ENCODE measurements at regions not wholly inside any gene's neighbourhood (a gene's known extent, or its start where the extent isn't known, plus 50 kb on each side); places are given as distances from the start of the nearest gene placed in this dataset.

DNA sequence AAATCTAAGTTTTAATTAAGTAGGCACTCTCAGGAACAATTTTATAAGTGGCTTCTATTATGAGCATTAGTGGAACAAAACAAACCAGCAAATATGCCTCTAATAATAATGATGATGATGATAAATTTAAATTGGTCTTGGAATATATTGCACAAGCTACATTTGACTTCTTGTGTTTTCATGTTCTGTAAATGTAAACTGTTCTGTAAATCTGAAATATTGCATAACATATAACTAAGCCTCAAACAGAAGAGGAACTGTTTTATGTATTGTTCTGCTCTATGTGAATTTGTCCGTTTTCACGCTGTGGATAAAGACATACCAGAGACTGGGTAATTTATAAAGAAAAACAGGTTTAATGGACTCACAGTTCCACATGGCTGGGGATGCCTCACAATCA is 625.2 kb upstream of the CELF2 start:
- TF ChIP-seq GATA3 (IDR thresholded peaks at IDR 0.05; ENCODE audit: low read depth, low read length) (no peak), GATA2 (IDR thresholded peaks at IDR 0.05; ENCODE audit: low read depth, low read length) (no peak)

DNA sequence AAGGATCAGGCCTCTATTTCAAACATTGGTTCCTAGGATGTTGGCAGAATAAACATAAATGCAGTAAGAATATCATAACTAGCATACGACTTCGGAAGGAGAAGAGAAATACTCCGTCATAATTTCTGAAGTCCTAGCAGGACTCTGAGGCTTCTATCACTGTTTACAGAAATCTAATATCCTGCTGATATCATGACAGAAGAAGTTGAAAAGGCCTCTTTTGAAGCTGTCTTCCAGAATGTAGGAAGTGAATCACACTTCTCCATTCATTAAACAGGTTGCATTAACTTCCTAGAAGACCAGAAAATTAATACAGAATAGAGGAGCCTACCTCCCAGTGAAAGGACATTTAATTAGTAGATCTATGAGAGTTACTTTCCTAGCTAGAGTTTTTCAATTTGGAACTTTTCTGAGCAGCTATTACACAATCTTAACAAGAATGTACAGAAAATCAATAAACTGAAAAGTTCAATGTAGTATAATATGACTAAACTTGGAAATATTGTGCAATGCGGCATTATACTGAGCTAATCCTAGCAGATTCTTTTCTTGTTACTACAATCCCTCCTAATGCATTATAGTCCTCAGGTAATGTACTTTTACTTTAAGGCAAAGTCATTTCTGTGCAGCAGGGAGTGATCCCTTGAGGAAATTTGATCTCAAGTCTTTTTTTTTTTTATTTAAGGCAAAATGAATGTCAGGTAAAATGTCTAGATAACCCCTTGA is 622.6 kb upstream of the CELF2 start:
- TF ChIP-seq GATA3 (IDR thresholded peaks at IDR 0.05; ENCODE audit: low read depth, low read length) (no peak), GATA2 (IDR thresholded peaks at IDR 0.05; ENCODE audit: low read depth, low read length) (no peak)

DNA sequence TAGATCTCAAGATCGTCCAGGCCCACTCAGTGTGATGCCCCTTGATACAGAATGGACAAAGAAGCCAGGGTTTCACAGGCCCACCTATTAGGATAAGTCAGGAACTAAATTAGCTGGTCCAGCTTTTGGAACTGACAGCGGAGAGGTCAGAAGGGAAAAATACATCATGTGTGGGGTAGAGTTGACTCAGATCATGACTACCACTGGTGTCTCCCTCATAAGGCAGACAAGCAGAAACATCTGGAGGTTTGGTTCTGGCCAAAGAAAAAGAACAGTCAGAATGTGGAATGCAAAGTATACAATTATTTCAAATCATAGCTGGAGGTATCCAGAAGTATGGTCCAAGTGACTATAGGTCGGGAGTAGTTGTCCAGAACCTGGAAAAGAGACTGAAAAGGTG is 621.1 kb upstream of the CELF2 start:
- TF ChIP-seq GATA3 (IDR thresholded peaks at IDR 0.05; ENCODE audit: low read depth, low read length) (no peak), GATA2 (IDR thresholded peaks at IDR 0.05; ENCODE audit: low read depth, low read length) (no peak)

DNA sequence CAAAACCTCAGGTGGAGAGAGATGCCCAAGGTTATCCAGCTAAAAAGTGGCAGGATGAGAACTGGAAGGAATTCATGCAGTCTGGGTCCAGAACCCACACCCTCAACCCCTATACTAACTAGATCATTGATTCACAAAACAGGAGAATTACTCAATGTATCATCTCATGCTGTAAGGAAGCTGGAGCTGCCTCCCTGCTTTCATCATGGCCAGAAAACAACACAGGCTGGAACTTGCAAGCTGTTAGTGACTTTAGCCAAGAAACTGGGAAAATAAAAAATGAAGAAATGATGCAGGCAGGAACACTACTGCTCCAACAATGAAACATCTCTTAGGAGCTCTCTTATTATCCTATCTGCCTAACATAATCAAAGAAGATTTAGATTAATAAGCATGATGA is 619.8 kb upstream of the CELF2 start:
- TF ChIP-seq GATA3 (IDR thresholded peaks at IDR 0.05; ENCODE audit: low read depth, low read length) (no peak), GATA2 (IDR thresholded peaks at IDR 0.05; ENCODE audit: low read depth, low read length) (no peak)

DNA sequence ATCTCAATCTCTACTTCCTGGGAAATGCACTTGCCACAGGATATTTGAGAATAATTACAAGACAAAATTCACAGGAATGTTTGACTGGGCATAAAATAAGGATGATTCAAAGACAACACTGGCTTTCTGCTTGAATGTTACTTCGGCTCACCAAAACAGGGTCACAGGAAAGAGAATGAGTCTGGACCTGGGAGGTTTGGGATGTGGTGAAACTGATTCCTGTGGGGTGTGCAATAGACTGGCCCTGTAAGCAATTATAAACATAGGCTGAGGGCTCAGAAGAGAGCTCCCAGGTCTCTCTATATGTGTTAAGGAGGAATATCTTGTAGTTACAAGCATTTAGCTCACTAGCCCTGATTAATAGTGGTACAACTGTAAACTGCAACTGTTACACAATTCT is 613.9 kb upstream of the CELF2 start:
- TF ChIP-seq GATA3 (IDR thresholded peaks at IDR 0.05; ENCODE audit: low read depth, low read length) (no peak), GATA2 (IDR thresholded peaks at IDR 0.05; ENCODE audit: low read depth, low read length) (no peak)

DNA sequence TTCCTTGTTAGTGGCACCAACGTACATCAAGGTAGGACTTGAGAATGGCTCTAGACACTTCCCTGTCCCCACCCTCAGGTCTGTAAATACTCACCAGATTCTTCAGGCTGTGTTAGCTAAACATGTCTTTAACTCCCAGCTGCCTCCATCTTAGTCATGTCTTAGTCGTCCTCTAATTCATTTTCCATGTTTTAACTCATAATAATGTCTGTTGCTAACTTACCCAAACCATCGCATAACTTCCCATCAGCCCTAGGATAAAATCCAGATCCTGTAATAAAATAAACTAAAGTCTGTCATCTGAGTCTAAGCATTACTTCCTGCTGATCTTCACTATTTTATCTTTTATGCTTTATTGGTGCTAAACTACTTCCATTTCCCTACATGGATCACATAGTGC is 600.0 kb upstream of the CELF2 start:
- TF ChIP-seq GATA3 (IDR thresholded peaks at IDR 0.05; ENCODE audit: low read depth, low read length) (no peak), GATA2 (IDR thresholded peaks at IDR 0.05; ENCODE audit: low read depth, low read length) (no peak)

DNA sequence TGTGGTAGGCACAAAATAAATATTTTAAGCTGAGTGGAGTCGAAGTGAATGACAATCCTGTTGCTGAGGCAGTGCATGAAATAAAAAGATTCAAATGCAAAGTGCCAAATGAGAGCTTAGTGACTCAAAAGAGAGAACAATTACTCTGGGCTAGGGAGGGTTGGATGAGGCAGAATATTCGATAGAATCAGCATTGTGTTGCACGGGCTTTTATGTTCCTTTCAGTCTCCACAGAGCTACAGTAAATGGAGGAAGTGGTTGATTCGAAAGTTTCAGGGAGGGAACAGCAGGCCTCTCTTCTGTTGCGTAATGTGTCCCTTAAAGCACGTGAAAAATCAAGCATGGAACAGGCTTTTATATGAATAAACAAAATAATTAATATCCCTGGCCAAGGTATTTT is 599.3 kb upstream of the CELF2 start:
- TF ChIP-seq GATA2 (IDR thresholded peaks at IDR 0.05; ENCODE audit: low read depth, low read length), result no peak
- TF ChIP-seq GATA3 (IDR thresholded peaks at IDR 0.05; ENCODE audit: low read depth, low read length), result no peak

DNA sequence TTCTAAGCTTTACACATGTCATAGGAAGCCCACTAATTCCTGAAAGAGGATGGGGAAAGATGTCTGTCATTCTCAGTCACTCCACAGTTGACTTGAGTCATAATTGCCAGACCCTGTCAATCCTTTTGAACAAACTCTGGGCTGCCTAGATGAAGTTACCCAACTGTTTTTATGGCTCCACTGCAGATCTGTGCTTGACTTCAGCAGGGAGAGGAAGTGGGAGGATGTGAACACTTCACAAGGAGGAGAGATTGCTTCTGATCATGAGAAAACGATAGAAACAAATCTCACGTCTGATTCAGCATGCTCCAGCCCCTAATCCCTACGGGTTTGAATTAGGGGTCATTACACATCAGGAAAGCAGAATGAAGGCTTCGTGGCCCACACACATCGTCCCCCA is 596.6 kb upstream of the CELF2 start:
- TF ChIP-seq GATA3 (IDR thresholded peaks at IDR 0.05; ENCODE audit: low read depth, low read length) (no peak), GATA2 (IDR thresholded peaks at IDR 0.05; ENCODE audit: low read depth, low read length) (no peak)

DNA sequence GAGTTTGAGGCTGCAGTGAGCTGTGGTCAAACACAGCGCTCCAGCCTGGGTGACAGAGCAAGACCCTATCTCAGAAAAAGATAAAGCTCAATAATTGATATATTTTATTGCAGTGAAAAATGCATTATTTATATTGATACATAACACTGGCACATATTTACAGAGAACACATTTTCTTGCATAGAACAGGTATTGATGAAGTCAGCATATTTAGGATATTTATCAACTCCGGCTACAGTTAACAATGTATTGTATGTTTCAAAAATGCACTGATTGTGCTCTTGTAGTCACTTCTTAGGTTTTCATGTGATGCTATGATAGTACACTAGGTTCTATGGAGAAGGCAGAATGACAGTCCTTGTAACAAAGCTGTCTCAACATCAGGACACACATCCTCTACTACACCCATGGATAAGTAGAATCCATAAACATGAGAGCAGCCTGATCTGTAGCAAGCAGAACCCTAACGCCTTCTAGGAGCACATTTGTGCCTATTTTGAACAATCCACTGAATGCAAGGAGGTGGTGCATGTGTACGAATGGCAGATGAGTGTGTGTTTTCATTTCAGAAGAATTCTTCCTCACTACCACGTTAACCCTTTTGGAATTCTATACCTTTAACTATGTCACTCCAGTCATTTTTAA is 586.1 kb upstream of the CELF2 start:
- TF ChIP-seq GATA2 (IDR thresholded peaks at IDR 0.05; ENCODE audit: low read depth, low read length) (no peak), GATA3 (IDR thresholded peaks at IDR 0.05; ENCODE audit: low read depth, low read length) (no peak)

DNA sequence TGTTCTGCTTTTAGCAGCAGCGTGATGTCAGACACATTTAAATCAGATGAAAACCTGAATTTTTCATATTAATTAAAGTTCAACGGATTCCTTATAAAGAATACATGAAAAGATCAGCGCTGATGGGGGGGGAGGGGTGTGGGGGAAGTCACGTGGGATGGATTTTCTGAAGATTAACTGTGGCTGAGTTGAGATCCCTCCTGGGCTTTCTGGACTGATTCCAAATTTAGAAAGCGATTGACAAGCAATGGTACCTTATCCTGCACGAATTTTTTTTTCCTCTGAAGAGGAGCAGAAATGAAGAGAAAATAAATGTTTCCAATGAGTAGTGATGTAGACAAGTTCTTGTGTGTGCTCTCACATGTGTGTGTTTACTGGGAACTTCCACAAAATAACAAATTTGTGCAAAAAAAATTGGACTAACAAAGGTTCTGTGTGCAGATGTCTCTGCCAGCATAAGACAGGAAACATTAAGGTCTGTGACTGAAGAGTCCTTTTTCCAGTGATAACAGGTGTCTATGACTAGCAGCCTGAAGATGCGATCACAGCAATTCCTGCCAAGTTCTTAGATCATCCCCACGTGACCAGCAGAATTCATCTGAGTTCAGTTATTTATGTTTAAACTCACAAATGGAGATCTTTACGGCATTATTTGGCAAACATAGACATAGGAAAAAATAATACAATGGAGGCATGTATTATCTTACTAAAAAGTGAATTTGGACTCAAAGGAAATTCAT is 585.2 kb upstream of the CELF2 start:
- no peak for TF ChIP-seq GATA3 (IDR thresholded peaks at IDR 0.05; ENCODE audit: low read depth, low read length)
- TF ChIP-seq GATA2 (IDR thresholded peaks at IDR 0.05; ENCODE audit: low read depth, low read length), result no peak

DNA sequence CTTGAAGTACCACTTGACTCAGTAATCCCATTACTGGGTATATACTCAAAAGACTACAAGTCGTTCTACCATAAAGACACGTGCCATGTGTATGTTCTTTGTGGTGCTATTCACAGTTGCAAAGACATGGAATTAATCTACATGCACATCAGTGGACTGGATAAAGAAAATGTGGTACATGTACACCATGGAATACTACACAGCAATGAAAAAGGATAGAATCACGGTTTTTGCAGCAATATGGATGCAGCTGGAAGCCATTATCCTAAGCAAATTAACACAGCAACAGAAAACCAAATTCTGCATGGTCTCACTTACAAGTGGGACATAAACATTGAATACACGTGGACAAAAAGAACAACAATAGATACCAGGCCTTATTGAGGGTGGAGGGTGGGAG is 583.4 kb upstream of the CELF2 start:
- TF ChIP-seq GATA2 (IDR thresholded peaks at IDR 0.05; ENCODE audit: low read depth, low read length) (no peak), GATA3 (IDR thresholded peaks at IDR 0.05; ENCODE audit: low read depth, low read length) (no peak)

DNA sequence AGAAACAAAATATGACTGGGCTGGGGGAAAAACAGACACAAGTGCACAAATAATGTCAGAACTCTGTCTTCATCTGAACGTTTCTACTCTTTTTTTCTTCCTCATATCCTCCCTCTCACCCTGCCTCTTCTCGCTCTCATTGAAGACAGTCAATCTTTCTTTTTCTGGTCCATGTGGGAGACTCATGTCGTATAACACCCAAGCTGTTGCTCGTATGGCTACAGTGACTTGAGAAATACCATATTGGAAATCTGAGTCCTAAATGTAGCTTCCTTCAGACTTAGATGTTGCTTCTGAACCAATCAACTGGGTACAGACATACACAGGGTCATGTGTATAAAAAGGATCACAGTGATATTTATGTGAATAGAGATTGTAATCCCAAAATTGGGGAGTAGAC is 579.8 kb upstream of the CELF2 start:
- TF ChIP-seq GATA3 (IDR thresholded peaks at IDR 0.05; ENCODE audit: low read depth, low read length) (no peak), GATA2 (IDR thresholded peaks at IDR 0.05; ENCODE audit: low read depth, low read length) (no peak)

DNA sequence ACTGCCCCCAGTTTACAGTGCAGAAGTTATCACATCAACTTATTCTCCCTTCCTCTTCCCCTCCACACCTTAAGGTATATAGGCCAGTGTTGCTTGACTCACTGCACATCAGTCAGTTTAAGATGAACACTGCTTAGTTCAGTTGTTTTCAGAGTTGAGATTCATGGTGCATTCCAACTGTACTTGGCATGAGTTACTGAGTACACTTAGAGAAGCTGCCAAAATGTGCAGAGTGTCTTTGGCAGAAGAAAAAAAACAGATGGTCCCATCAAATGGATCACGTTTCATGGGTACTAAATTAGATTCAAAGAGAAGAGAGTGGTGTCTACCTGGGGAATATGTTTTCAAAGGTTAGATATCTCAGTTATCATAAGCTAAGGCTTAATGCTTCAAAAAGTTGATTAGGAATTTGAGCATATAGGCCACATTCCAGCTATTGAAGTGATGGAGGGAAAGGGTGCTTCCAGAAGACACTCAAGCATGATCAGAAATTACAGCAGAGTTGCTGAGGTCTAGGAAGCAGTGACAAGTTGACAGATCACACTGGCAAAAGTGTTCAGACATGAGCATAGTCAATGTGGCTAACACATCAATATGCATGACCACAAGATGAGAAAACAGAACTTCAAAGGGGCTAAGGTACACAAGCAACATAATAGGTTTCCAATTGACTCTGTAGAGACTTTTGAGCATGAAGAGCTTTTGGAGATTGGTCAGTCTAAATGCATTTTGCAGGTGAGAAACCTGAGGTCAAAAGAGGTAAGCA is 579.2 kb upstream of the CELF2 start:
- TF ChIP-seq GATA2 (IDR thresholded peaks at IDR 0.05; ENCODE audit: low read depth, low read length) (no peak), GATA3 (IDR thresholded peaks at IDR 0.05; ENCODE audit: low read depth, low read length) (no peak)

DNA sequence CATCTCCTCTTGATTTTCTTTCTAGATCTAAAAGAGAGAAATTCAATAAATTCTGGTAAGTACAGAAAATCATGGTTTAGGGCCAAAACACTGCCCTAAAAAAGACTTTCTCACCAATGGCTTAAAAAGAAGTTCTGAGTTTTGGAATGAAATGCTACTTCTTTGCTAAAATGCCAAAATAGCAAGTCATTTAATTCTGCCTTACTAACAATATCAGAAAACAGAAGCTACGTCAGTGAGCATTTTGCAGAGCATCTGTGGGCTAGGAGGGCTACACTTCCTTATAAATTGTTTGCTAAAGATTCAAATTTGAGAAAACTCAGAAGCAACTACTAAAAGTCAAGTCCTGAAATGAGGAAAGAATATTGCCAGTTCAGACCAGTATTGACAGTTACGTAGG is 560.8 kb upstream of the CELF2 start:
- no peak for TF ChIP-seq GATA3 (IDR thresholded peaks at IDR 0.05; ENCODE audit: low read depth, low read length)
- TF ChIP-seq GATA2 (IDR thresholded peaks at IDR 0.05; ENCODE audit: low read depth, low read length), result no peak

All from SH-SY5Y (cell line).